ENCODE measurements at regions not wholly inside any gene's neighbourhood (a gene's known extent, or its start where the extent isn't known, plus 50 kb on each side); places are given as distances from the start of the nearest gene placed in this dataset.

DNA sequence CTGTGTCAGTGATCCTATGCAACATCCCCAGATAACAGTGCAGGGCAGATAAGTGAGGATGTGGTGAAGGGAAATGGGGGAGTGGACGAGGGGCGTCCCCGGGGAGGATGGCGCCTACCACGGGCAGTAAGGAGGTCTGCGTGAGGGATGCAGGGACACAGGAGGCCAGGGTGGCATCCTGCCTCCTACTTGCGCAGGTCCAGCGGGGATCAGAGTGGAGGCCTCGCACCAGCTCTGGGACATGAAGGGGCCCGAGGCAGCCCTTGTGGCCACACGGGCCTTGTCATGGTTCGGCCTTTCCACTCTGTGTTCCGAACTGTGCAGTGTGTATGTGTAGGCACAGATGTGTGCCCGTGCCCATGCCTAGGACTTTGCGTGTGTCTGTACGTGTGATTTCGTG is 1227.5 kb downstream of the BRD1 start:
- no peak for DNase-seq
- peaks cover 0 to 9% (median 0%) of the 10 kb centered on the region in 4 donors for H3K27me3 ChIP-seq
- no peaks in the 10 kb centered on the region for H3K9me3 ChIP-seq
- intact Hi-C loops (cut with DNase I) = no loop called here
- H3K4me3 ChIP-seq = no peak overlapping the region
- H3K4me1 ChIP-seq = no peaks in the 10 kb centered on the region
- WGBS, 2 donors = 82% methylated on average over 16 of the region's 17 CpGs; no CpG with 5 or more reads in 1 of the 2 donors
- no peak overlapping the region for H3K27ac ChIP-seq
- no peak for TF ChIP-seq POLR2A (IDR thresholded peaks at IDR 0.05)
- TF ChIP-seq, protein P1, sequence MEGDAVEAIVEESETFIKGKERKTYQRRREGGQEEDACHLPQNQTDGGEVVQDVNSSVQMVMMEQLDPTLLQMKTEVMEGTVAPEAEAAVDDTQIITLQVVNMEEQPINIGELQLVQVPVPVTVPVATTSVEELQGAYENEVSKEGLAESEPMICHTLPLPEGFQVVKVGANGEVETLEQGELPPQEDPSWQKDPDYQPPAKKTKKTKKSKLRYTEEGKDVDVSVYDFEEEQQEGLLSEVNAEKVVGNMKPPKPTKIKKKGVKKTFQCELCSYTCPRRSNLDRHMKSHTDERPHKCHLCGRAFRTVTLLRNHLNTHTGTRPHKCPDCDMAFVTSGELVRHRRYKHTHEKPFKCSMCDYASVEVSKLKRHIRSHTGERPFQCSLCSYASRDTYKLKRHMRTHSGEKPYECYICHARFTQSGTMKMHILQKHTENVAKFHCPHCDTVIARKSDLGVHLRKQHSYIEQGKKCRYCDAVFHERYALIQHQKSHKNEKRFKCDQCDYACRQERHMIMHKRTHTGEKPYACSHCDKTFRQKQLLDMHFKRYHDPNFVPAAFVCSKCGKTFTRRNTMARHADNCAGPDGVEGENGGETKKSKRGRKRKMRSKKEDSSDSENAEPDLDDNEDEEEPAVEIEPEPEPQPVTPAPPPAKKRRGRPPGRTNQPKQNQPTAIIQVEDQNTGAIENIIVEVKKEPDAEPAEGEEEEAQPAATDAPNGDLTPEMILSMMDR (IDR thresholded peaks at IDR 0.05) = no peak
- no peaks in the 10 kb centered on the region for H3K36me3 ChIP-seq

DNA sequence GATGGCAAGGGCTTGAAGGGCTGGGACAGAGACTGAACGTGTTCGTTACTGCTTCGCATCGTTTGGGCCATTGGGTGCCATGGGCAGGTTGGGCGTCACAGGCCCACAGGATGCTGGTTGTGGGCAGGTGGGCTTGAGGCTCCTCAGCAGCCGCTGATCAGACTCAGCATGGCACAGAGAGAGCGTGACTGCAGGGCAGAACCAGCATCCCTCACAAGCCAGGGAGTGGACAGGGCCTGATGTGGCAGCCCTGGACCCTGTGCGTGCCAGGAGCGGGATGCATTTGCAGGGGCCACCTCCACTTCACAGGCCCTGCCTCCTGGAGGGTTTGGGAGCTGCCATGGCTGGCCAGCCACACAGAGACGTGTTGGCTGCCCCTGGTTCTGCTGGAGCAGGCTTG is 1228.3 kb downstream of the BRD1 start:
- Histone ChIP-seq H3K36me3 (no peaks in the 10 kb centered on the region), H3K4me3 (no peak overlapping the region), H3K4me1 (no peaks in the 10 kb centered on the region), H3K27me3 (peaks cover 0 to 14% (median 0%) of the 10 kb centered on the region in 4 donors), H3K27ac (no peak overlapping the region), H3K9me3 (no peaks in the 10 kb centered on the region)
- intact Hi-C loops (cut with DNase I) = no loop called here
- 74% methylated on average over 4 of the region's 10 CpGs; no CpG with 5 or more reads in 1 of the 2 donors for WGBS, 2 donors
- TF ChIP-seq, protein P1 (IDR thresholded peaks at IDR 0.05) = no peak
- TF ChIP-seq POLR2A (IDR thresholded peaks at IDR 0.05) = no peak
- DNase-seq = no peak

DNA sequence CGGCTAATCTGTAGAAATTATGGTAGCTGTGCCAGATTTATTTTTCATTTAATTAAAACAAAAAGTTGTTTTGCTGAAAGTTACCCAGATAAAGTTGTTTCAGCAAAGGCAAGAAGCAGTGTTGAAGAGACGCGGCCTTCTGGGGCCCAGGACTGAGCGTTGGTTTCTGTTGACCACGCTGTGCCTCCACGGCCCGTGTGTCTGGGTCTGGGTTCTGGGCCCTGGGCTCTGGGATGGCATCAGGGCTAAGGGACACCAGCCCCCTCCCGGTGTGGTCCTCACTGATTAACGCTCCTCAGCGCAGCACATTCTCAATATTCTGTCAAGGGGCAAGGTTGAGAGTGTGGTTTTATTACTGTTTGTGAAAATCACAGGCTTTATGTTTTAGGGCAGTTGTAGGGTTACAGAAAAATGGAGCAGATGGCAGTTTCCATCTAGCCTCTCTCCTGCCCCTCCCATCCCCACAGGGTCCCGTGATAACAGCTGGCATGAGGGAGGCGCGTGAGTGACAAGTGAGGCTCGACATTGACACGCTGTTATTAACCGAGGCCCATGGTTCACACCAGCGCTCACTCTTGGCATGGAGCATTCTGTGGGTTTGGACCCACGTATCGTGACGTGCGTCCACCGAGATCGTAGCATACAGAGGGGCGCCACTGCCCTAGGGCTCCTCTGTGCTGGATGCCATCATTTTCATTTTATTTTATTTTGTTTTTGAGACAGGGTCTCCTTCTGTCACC is 1231.4 kb downstream of the BRD1 start:
- no peak for TF ChIP-seq POLR2A (IDR thresholded peaks at IDR 0.05)
- TF ChIP-seq, protein P1 (IDR thresholded peaks at IDR 0.05) = no peak
- Histone ChIP-seq H3K4me3 (no peak overlapping the region), H3K27me3 (peaks cover 0 to 28% (median 0%) of the 10 kb centered on the region in 4 donors), H3K9me3 (no peaks in the 10 kb centered on the region), H3K36me3 (no peaks in the 10 kb centered on the region), H3K4me1 (no peaks in the 10 kb centered on the region), H3K27ac (no peak overlapping the region)
- WGBS, 2 donors = 88 to 93% methylated on average over 15 to 24 of the region's 24 CpGs
- intact Hi-C loops (cut with DNase I) = no loop called here
- no peak for DNase-seq

GRCh38 chr22:48595511-48595905 is 1232.2 kb downstream of the BRD1 start:
- DNase-seq = no peak
- 49 to 56% methylated on average over 4 to 9 of the region's 10 CpGs for WGBS, 2 donors

More at GRCh38 chr22:48595511-48595905, 1232.2 kb downstream of the BRD1 start:
- no peak overlapping the region for H3K4me3 ChIP-seq
- intact Hi-C loops (cut with DNase I) = no loop called here
- no peaks in the 10 kb centered on the region for H3K4me1 ChIP-seq
- H3K9me3 ChIP-seq = no peaks in the 10 kb centered on the region
- H3K36me3 ChIP-seq = no peaks in the 10 kb centered on the region
- TF ChIP-seq, protein P1 (IDR thresholded peaks at IDR 0.05) = no peak
- TF ChIP-seq POLR2A (IDR thresholded peaks at IDR 0.05) = no peak
- H3K27ac ChIP-seq = no peak overlapping the region
- peaks cover 0 to 28% (median 0%) of the 10 kb centered on the region in 4 donors for H3K27me3 ChIP-seq

All from esophagus squamous epithelium (tissue), 5 donors.